Astrocyte of the cerebellum (primary cell): ENCODE measurements at regions not wholly inside any gene's neighbourhood (a gene's known extent, or its start where the extent isn't known, plus 50 kb on each side); places are given as distances from the start of the nearest gene placed in this dataset.

Experiments used
- DNase-seq: peaks from one replicate; pipeline ENCODE4 v3.0.0-alpha.2; 2011; ENCODE audit warnings: low read depth
- H3K4me3 ChIP-seq: 2 replicates; pipeline ENCODE4 v1.5.1; 2011; ENCODE audit warnings: mild to moderate bottlenecking, low read depth, low read length, moderate library complexity
- CTCF ChIP-seq: IDR thresholded peaks from 2 replicates; pipeline ENCODE4 v1.5.1; 2012; ENCODE audit warnings: low read length, low read depth, moderate library complexity, mild to moderate bottlenecking; ENCODE audit errors: missing control alignments
- in situ Hi-C: cut with HindIII; loops from 2 replicates; pipeline ENCODE4 v1.10.0; 2017; ENCODE audit warnings: low sequenced_read_pairs

GRCh38 chr5:78705826-78706225, 57.3 kb upstream of the LHFPL2 start:
- TF ChIP-seq CTCF: no peak
- in situ Hi-C loops: no loop called here
- no peak overlapping the region for H3K4me3 ChIP-seq
- DNase-seq: no peak

- DNase-seq: no peak
Measured at GRCh38 chr5:78701795-78702410, 53.3 kb upstream of the LHFPL2 start.

GRCh38 chr5:78699552-78700153, 51.1 kb upstream of the LHFPL2 start:
- in situ Hi-C loops: no loop called here
- DNase-seq: peak; percentile 87
- no peak for TF ChIP-seq CTCF
- H3K4me3 ChIP-seq: no peak overlapping the region

More at GRCh38 chr5:78701795-78702410, 53.3 kb upstream of the LHFPL2 start:
- TF ChIP-seq CTCF: no peak
- H3K4me3 ChIP-seq: no peak overlapping the region
- in situ Hi-C loops: no loop called here

GRCh38 chr5:78698191-78698791, 49.7 kb upstream of the LHFPL2 start:
- in situ Hi-C loops: no loop called here
- no peak overlapping the region for H3K4me3 ChIP-seq
- no peak for TF ChIP-seq CTCF
- peak; percentile 38 for DNase-seq
